Subcutaneous abdominal adipose tissue (tissue), 5 donors: ENCODE measurements at regions not wholly inside any gene's neighbourhood (a gene's known extent, or its start where the extent isn't known, plus 50 kb on each side); places are given as distances from the start of the nearest gene placed in this dataset.

ENCODE experiments used
- H3K27ac ChIP-seq: one replicate; pipeline ENCODE4 v1.7.0; 2013; ENCODE audit warnings: low read depth, mild to moderate bottlenecking, inconsistent platforms, low read length, moderate library complexity
- H3K27me3 ChIP-seq, 5 donors: one replicate each; pipeline ENCODE4 v1.7.0; 2013; ENCODE audit warnings: low read length in 5 of 5, inconsistent platforms in 1 of 5; ENCODE audit not compliant: control insufficient read depth in 5 of 5, insufficient read depth in 4 of 5
- H3K36me3 ChIP-seq, 5 donors: one replicate each; pipeline ENCODE4 v1.7.0; 2013; ENCODE audit warnings: low read length in 5 of 5; ENCODE audit not compliant: control insufficient read depth in 5 of 5, insufficient read depth in 5 of 5
- H3K4me1 ChIP-seq, 5 donors: one replicate each; pipeline ENCODE4 v1.7.0; 2013; ENCODE audit warnings: low read length in 5 of 5, mild to moderate bottlenecking in 3 of 5, moderate library complexity in 1 of 5; ENCODE audit not compliant: control insufficient read depth in 5 of 5, insufficient read depth in 5 of 5
- H3K4me3 ChIP-seq, 5 donors: one replicate each; pipeline ENCODE4 v1.7.0; 2013; ENCODE audit warnings: low read length in 5 of 5, low read depth in 1 of 5
- H3K9ac ChIP-seq, 5 donors: one replicate each; pipeline ENCODE4 v1.7.0; 2013; ENCODE audit warnings: low read length in 5 of 5, mild to moderate bottlenecking in 4 of 5, moderate library complexity in 3 of 5
- H3K9me3 ChIP-seq, 5 donors: one replicate each; pipeline ENCODE4 v1.7.0; 2013; ENCODE audit warnings: low read length in 5 of 5; ENCODE audit not compliant: control insufficient read depth in 5 of 5
- donor health status: healthy.
- donor health status: healthy.
- donor health status: healthy.
- donor health status: healthy.
- donor health status: healthy.

- Histone ChIP-seq H3K27ac (no peak overlapping the region), H3K9me3 (peaks cover 0 to 4% (median 3%) of the 10 kb centered on the region in 5 donors), H3K4me3 (no peak overlapping the region), H3K9ac (no peak overlapping the region), H3K27me3 (peaks cover 3 to 18% (median 9%) of the 10 kb centered on the region in 5 donors), H3K36me3 (no peaks in the 10 kb centered on the region), H3K4me1 (peaks cover 0 to under 1% (median 0%) of the 10 kb centered on the region in 5 donors)
Observed at GRCh38 chrX:39802908-39803307, 294.9 kb downstream of the BCOR start.

DNA sequence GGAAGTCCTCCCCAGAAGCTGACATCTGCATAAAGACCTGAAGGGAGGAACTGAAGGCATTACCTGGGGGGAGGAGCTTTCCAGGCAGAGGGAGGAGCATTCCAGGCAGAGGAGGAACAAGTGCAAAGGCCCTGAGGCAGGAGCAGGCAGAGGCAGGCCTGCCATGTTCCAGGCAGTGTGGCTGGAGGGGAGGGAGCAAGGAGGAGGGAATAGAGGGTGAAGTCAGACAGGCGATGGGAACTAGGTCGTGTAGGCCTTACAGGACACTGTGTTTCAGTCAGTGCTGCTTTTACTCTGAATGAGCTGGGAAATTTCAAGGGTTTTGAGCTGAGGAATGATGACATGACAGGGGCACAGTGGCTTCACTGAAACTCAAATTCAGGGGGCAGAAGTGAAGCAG, 292.7 kb downstream of the BCOR start:
- peaks cover 0 to 4% (median 3%) of the 10 kb centered on the region in 5 donors for H3K9me3 ChIP-seq
- H3K9ac ChIP-seq = no peak overlapping the region
- H3K27me3 ChIP-seq = peaks cover 5 to 18% (median 5%) of the 10 kb centered on the region in 5 donors
- no peak overlapping the region for H3K27ac ChIP-seq
- H3K4me1 ChIP-seq = peaks cover 0 to 13% (median 9%) of the 10 kb centered on the region in 5 donors
- H3K4me3 ChIP-seq = no peak overlapping the region
- no peaks in the 10 kb centered on the region for H3K36me3 ChIP-seq

- Histone ChIP-seq H3K27ac (no peak overlapping the region), H3K36me3 (no peaks in the 10 kb centered on the region), H3K27me3 (peaks cover 5 to 18% (median 10%) of the 10 kb centered on the region in 5 donors), H3K9ac (no peak overlapping the region), H3K4me3 (no peak overlapping the region), H3K4me1 (peaks cover 0 to 13% (median 9%) of the 10 kb centered on the region in 5 donors), H3K9me3 (peaks cover 0 to 7% (median 3%) of the 10 kb centered on the region in 5 donors)
Observed at GRCh38 chrX:39805825-39806224, 291.9 kb downstream of the BCOR start.

DNA sequence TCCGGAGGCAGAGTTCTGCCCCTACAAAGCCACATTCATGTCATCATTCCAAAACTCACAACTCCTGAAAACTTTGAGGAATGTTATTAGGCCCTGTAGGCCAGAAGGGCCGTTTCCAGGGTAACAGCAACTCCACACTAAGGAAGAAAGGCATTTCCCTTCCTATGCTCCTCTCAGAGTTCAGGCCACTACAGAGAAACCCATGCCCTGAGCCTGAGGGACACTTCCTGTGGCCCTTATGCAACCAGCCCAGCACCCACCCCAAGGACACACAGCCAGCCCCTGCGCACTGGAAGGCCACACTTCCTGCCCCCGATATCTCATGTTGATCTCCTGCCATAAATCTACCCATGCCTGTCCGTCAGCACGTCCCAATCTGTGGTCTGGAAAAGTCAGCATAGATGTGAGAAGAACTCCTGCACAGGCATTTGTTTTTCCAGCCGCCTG, 289.3 kb downstream of the BCOR start:
- Histone ChIP-seq H3K27me3 (peaks cover 3 to 18% (median 10%) of the 10 kb centered on the region in 5 donors), H3K4me3 (no peak overlapping the region), H3K4me1 (peaks cover 0 to 14% (median 10%) of the 10 kb centered on the region in 5 donors), H3K9ac (no peak overlapping the region), H3K36me3 (no peaks in the 10 kb centered on the region), H3K27ac (no peak overlapping the region), H3K9me3 (peaks cover 0 to 7% (median 0%) of the 10 kb centered on the region in 5 donors)

DNA sequence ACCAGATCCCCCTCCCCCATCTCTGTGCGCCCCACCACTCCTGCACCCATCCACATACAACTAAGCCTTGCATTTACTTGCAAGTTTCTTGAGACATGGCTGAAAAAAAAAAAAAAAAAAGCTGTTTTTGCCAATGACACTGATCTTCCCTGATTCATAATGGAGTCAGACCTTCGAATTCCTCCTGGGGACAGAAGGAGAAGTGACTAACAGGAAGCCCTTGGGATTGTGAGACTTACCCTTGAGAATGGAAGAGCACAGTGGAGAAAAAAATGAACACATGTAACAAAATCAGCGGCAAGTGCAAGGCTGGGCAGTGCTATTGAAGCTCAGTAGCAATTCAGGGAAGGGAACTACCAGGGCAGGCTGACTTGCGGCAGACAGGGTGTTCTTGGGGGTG, 288.4 kb downstream of the BCOR start:
- Histone ChIP-seq H3K9ac (no peak overlapping the region), H3K27me3 (peaks cover 0 to 13% (median 9%) of the 10 kb centered on the region in 5 donors), H3K4me1 (peaks cover 3 to 22% (median 17%) of the 10 kb centered on the region in 5 donors), H3K27ac (no peak overlapping the region), H3K4me3 (no peak overlapping the region), H3K9me3 (peaks cover 0 to 7% (median 0%) of the 10 kb centered on the region in 5 donors), H3K36me3 (no peaks in the 10 kb centered on the region)

- no peak overlapping the region for H3K4me3 ChIP-seq
- H3K27me3 ChIP-seq = peaks cover 0 to 10% (median 8%) of the 10 kb centered on the region in 5 donors
- no peak overlapping the region for H3K9ac ChIP-seq
- H3K36me3 ChIP-seq = no peaks in the 10 kb centered on the region
- peaks cover 3 to 24% (median 18%) of the 10 kb centered on the region in 5 donors for H3K4me1 ChIP-seq
- H3K27ac ChIP-seq = no peak overlapping the region
- peaks cover 0 to 4% (median 0%) of the 10 kb centered on the region in 5 donors for H3K9me3 ChIP-seq
Observed at GRCh38 chrX:39810901-39811300, 286.9 kb downstream of the BCOR start.

- Histone ChIP-seq H3K27me3 (peaks cover 0 to 13% (median 10%) of the 10 kb centered on the region in 5 donors), H3K27ac (no peak overlapping the region), H3K4me1 (peaks cover 3 to 24% (median 18%) of the 10 kb centered on the region in 5 donors), H3K9ac (no peak overlapping the region), H3K4me3 (no peak overlapping the region), H3K9me3 (peaks cover 0 to 4% (median 0%) of the 10 kb centered on the region in 5 donors), H3K36me3 (no peaks in the 10 kb centered on the region)
Observed at GRCh38 chrX:39811376-39811775, 286.4 kb downstream of the BCOR start.

DNA sequence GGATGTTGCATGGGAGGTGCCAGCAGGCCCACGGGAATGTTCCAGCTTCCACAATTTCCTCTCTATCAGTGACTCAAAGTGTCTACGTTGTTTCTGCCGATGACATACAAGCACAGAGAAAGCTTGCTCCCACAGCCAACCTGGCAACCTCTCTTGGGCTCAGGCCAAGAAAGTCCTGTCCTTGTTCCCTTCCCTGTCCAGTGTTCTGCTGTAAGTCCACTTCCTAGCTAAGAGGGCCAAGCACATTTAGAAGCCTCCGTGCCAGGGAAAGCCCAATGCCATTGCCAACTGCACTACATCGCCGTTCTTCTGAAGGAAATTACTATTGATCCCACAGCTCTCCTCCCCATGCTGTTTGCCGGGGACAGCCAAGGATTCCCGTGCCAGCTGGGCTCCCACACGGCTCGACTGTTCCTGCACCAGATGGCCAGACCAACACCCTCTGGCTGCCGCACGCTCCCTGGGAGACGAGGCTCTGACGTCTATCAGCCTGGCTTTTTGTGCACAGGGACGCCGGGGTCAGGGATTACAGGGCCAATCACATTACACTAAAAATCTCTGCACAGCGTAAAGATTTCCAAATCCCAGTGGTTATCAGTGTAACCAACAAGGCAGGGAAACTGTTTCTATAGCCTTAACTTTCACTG, 284.0 kb downstream of the BCOR start:
- no peaks in the 10 kb centered on the region for H3K36me3 ChIP-seq
- H3K27ac ChIP-seq = no peak overlapping the region
- H3K4me3 ChIP-seq = no peak overlapping the region
- H3K9ac ChIP-seq = no peak overlapping the region
- H3K9me3 ChIP-seq = peaks cover 0 to 4% (median 0%) of the 10 kb centered on the region in 5 donors
- peaks cover 3 to 15% (median 12%) of the 10 kb centered on the region in 5 donors for H3K4me1 ChIP-seq
- peaks cover 0 to 27% (median 24%) of the 10 kb centered on the region in 5 donors for H3K27me3 ChIP-seq

GRCh38 chrX:39814391-39814790, 283.4 kb downstream of the BCOR start:
- H3K4me1 ChIP-seq = peaks cover 3 to 11% (median 8%) of the 10 kb centered on the region in 5 donors
- no peaks in the 10 kb centered on the region for H3K36me3 ChIP-seq
- H3K9ac ChIP-seq = no peak overlapping the region
- no peak overlapping the region for H3K27ac ChIP-seq
- peaks cover 4 to 33% (median 30%) of the 10 kb centered on the region in 5 donors for H3K27me3 ChIP-seq
- peaks cover 0 to 4% (median 0%) of the 10 kb centered on the region in 5 donors for H3K9me3 ChIP-seq
- H3K4me3 ChIP-seq = no peak overlapping the region

DNA sequence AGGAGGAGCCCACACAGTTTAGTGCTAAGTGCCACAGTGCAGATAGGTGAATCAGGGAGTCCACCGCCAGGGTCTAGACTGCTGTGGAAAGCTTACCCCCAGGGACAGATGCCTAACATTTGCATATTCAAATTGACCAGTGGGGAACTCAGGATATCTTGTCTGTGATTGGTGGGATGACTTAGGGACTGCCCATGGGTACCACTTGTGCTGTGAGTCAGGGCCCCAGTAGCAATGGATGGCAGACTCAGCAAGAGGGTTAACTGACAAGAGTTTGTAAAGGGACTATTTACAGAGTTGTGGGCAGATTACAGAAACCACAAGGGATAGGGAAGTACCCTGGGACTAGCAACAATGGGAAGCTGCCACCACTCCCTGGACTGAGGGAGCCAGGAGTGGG, 282.1 kb downstream of the BCOR start:
- H3K9ac ChIP-seq = no peak overlapping the region
- peaks cover 5 to 42% (median 33%) of the 10 kb centered on the region in 5 donors for H3K27me3 ChIP-seq
- H3K4me1 ChIP-seq = peaks cover 3 to 14% (median 11%) of the 10 kb centered on the region in 5 donors
- no peaks in the 10 kb centered on the region for H3K36me3 ChIP-seq
- no peak overlapping the region for H3K4me3 ChIP-seq
- H3K27ac ChIP-seq = no peak overlapping the region
- H3K9me3 ChIP-seq = no peaks in the 10 kb centered on the region
